ENCODE measurements at regions not wholly inside any gene's neighbourhood (a gene's known extent, or its start where the extent isn't known, plus 50 kb on each side); places are given as distances from the start of the nearest gene placed in this dataset.

GRCh38 chr6:80832337-80832736 is 725.9 kb downstream of the BCKDHB start:
- TF ChIP-seq CTCF (IDR thresholded peaks at IDR 0.05; ENCODE audit: low read depth, low read length) (no peak), EZH2phosphoT487 (IDR thresholded peaks at IDR 0.05; ENCODE audit: low read depth) (no peak)
